C4-2B (cell line): ENCODE measurements at regions not wholly inside any gene's neighbourhood (a gene's known extent, or its start where the extent isn't known, plus 50 kb on each side); places are given as distances from the start of the nearest gene placed in this dataset.

Source experiments
- CTCF ChIP-seq: fragments of 450-650 bp; conservative IDR thresholded peaks from 2 replicates; pipeline ENCODE4 v1.5.1; 2017; ENCODE audit warnings: mild to moderate bottlenecking
- ZFX ChIP-seq: fragments of 450-650 bp; IDR thresholded peaks from 2 replicates; pipeline ENCODE4 v1.6.1; 2017

- TF ChIP-seq CTCF: no peak
- TF ChIP-seq ZFX: no peak
Observed at GRCh38 chr5:174535669-174536068, 188.7 kb upstream of the MSX2 start.
